Endothelial cell of umbilical vein (primary cell): ENCODE measurements at regions not wholly inside any gene's neighbourhood (a gene's known extent, or its start where the extent isn't known, plus 50 kb on each side); places are given as distances from the start of the nearest gene placed in this dataset.

Experiments used
- BruUV-seq: library from RNA; stranded (reverse); fragments of 400-500 nt; replicated peaks from 2 replicates; lab custom pipeline; 2021; lab: Mats Ljungman, UMichigan
- CTCF ChIA-PET: fragments of 300-600, 350-600 bp; sonication (Branson Sonifier 250); formaldehyde crosslinking; loops from one replicate; lab custom pipeline; 2021; ENCODE audit warnings: antibody characterized with exemption, inconsistent platforms; lab: Charles Lee
- POLR2A ChIA-PET: fragments of 300-600, 350-600 bp; sonication (Branson Sonifier 250); formaldehyde crosslinking; loops from one replicate; lab custom pipeline; 2021; ENCODE audit warnings: antibody characterized with exemption, inconsistent platforms; lab: Charles Lee
- DNase-seq: peaks from one replicate; pipeline ENCODE4 v3.0.0-alpha.2; 2011; ENCODE audit warnings: low read depth, low spot score
- FAIRE-seq: peaks from 2 replicates; lab custom pipeline; 2011; peaks lifted over from hg19 to GRCh38; lab: Jason Lieb, UNC
- H2AFZ ChIP-seq: 2 replicates; pipeline ENCODE4 v1.6.0; 2012; ENCODE audit warnings: low read depth, low read length, control low read depth, inconsistent platforms
- H3K27ac ChIP-seq: 2 replicates; pipeline ENCODE4 v1.5.1; 2011; ENCODE audit warnings: low read depth, mild to moderate bottlenecking, control low read depth, low read length, moderate library complexity; ENCODE audit not compliant: insufficient read depth
- H3K27me3 ChIP-seq, 2 experiments: 2 replicates each; pipeline versions ENCODE4 v1.6.0 to v1.6.1; 2011; ENCODE audit warnings: low read length in 2 of 2, mixed read lengths in 1 of 2; ENCODE audit not compliant: control insufficient read depth in 2 of 2, insufficient read depth in 2 of 2
- H3K36me3 ChIP-seq, 2 experiments: 2 replicates in 1 of 2; 3 replicates in 1 of 2; pipeline ENCODE4 v1.5.1; 2011; ENCODE audit warnings: low read length in 2 of 2, mild to moderate bottlenecking in 1 of 2, moderate library complexity in 1 of 2; ENCODE audit not compliant: control insufficient read depth in 2 of 2, insufficient read depth in 2 of 2; ENCODE audit errors: extremely low read depth in 1 of 2
- H3K4me1 ChIP-seq: 3 replicates; pipeline ENCODE4 v1.5.1; 2011; ENCODE audit warnings: mild to moderate bottlenecking, low read length; ENCODE audit not compliant: control insufficient read depth, insufficient read depth; ENCODE audit errors: extremely low read depth
- H3K4me2 ChIP-seq: 2 replicates; pipeline ENCODE4 v1.6.1; 2011; ENCODE audit warnings: low read length, control low read depth, mixed read lengths; ENCODE audit not compliant: insufficient read depth
- H3K4me3 ChIP-seq, 3 experiments: fragments of 200-600 bp in 1 of 3; sonication (generic), shearing (Covaris generic) in 1 of 3; replicated peaks in 1 of 3; 2 replicates each; pipeline ENCODE4 v1.5.1; 2011 to 2016; ENCODE audit warnings: control low read depth in 3 of 3, low read length in 3 of 3, mild to moderate bottlenecking in 2 of 3, inconsistent platforms in 1 of 3, low read depth in 1 of 3, moderate library complexity in 1 of 3; ENCODE audit not compliant: insufficient read depth in 1 of 3
- H3K79me2 ChIP-seq: 2 replicates; pipeline ENCODE4 v1.6.0; 2012; ENCODE audit warnings: low read length, inconsistent platforms; ENCODE audit not compliant: control insufficient read depth, insufficient read depth
- H3K9ac ChIP-seq: replicated peaks from 2 replicates; pipeline ENCODE3; 2011; ENCODE audit warnings: low read length, control low read depth; ENCODE audit not compliant: insufficient read depth; ENCODE audit errors: extremely low read depth
- H3K9me1 ChIP-seq: replicated peaks from 3 replicates; pipeline ENCODE4 v1.6.0; 2011; ENCODE audit warnings: mild to moderate bottlenecking, low read length; ENCODE audit not compliant: control insufficient read depth, insufficient read depth; ENCODE audit errors: extremely low read depth
- H3K9me3 ChIP-seq: replicated peaks from 2 replicates; pipeline ENCODE4 v1.5.1; 2012; ENCODE audit warnings: low read length, inconsistent platforms; ENCODE audit not compliant: control insufficient read depth, insufficient read depth
- H4K20me1 ChIP-seq: replicated peaks from 2 replicates; pipeline ENCODE3; 2011; ENCODE audit warnings: mild to moderate bottlenecking, low read length; ENCODE audit not compliant: control insufficient read depth, insufficient read depth; ENCODE audit errors: extremely low read depth
- EZH2 ChIP-seq: IDR thresholded peaks from 2 replicates; pipeline ENCODE4 v1.6.1; 2012; ENCODE audit warnings: borderline replicate concordance, low read depth, mild to moderate bottlenecking, moderate library complexity, low read length, inconsistent platforms; ENCODE audit not compliant: severe bottlenecking
- FOS ChIP-seq: IDR thresholded peaks from 2 replicates; pipeline ENCODE4 v1.6.1; 2011; ENCODE audit warnings: mild to moderate bottlenecking, low read length, moderate library complexity, borderline replicate concordance; ENCODE audit not compliant: insufficient read depth
- GATA2 ChIP-seq: IDR thresholded peaks from 2 replicates; pipeline ENCODE4 v1.7.0; 2011; ENCODE audit warnings: low read depth, mild to moderate bottlenecking, moderate library complexity, mixed read lengths, low read length; ENCODE audit not compliant: insufficient read length, insufficient read depth
- JUN ChIP-seq: IDR thresholded peaks from 2 replicates; pipeline ENCODE4 v1.6.1; 2011; ENCODE audit warnings: borderline replicate concordance, low read depth; ENCODE audit not compliant: insufficient read length, insufficient read depth
- MYC ChIP-seq: IDR thresholded peaks from one replicate; pipeline ENCODE4 v1.6.1; 2011; ENCODE audit warnings: mild to moderate bottlenecking, low read depth, low read length
- POLR2A ChIP-seq: IDR thresholded peaks from 2 replicates; pipeline ENCODE4 v1.6.1; 2012; ENCODE audit warnings: low read depth, mild to moderate bottlenecking, control low read depth, low read length
- POLR2AphosphoS5 ChIP-seq: IDR thresholded peaks from 2 replicates; pipeline ENCODE4 v1.6.1; 2012; ENCODE audit warnings: low read depth, mild to moderate bottlenecking, control low read depth, low read length, moderate library complexity; ENCODE audit not compliant: insufficient read depth
- dilution Hi-C: fragments of 300-500 bp; cut with MboI; formaldehyde crosslinking; loops from one replicate; pipeline ENCODE4 v1.15.0; 2019; ENCODE audit warnings: low sequenced_read_pairs; ENCODE audit not compliant: extremely low pct_ligation_motif_present
- intact Hi-C: fragments of 100-400 bp; cut with micrococcal nuclease; formaldehyde crosslinking; loops from one replicate; pipeline ENCODE4 v1.10.0; 2022
- TF ChIP-seq, protein P1 (sequence below): IDR thresholded peaks from 2 replicates; pipeline ENCODE4 v1.6.1; 2011; ENCODE audit not compliant: insufficient read depth, insufficient read length
- TF ChIP-seq, protein P2 (sequence below), 2 donors: IDR thresholded peaks; 1 replicate in 1 of 2; 2 replicates in 1 of 2; pipeline ENCODE4 v1.5.1; 2011; ENCODE audit warnings: low read length in 2 of 2, mild to moderate bottlenecking in 2 of 2, moderate library complexity in 2 of 2, control low read depth in 1 of 2, inconsistent platforms in 1 of 2, low read depth in 1 of 2; ENCODE audit not compliant: insufficient read depth in 1 of 2; ENCODE audit errors: extremely low read depth in 1 of 2

GRCh38 chr10:33521904-33522303, 187.4 kb upstream of the NRP1 start:
- no peaks in the 10 kb centered on the region for H3K4me1 ChIP-seq
- H2AFZ ChIP-seq = no peak overlapping the region
- H3K4me3 ChIP-seq = no peak overlapping the region
- intact Hi-C loops = no loop called here
- no peak for FAIRE-seq
- no peak overlapping the region for H3K4me2 ChIP-seq
- dilution Hi-C loops = no loop called here
- H3K9me3 ChIP-seq = no peaks in the 10 kb centered on the region
- H3K27ac ChIP-seq = no peak overlapping the region
- H3K36me3 ChIP-seq = no peaks in the 10 kb centered on the region
- H4K20me1 ChIP-seq = no peaks in the 10 kb centered on the region
- H3K27me3 ChIP-seq = peaks cover 23 to 28% of the 10 kb centered on the region in 2 experiments
- no TSS peak for BruUV-seq
- no peak overlapping the region for H3K9ac ChIP-seq
- H3K9me1 ChIP-seq = no peaks in the 10 kb centered on the region
- DNase-seq = no peak
- H3K79me2 ChIP-seq = no peaks in the 10 kb centered on the region
- TF ChIP-seq POLR2A = no peak
- TF ChIP-seq POLR2AphosphoS5 = no peak
- TF ChIP-seq EZH2 = no peak
- TF ChIP-seq FOS = no peak
- no peak for TF ChIP-seq MYC
- TF ChIP-seq GATA2 = no peak
- TF ChIP-seq JUN = no peak
- TF ChIP-seq, protein P1, sequence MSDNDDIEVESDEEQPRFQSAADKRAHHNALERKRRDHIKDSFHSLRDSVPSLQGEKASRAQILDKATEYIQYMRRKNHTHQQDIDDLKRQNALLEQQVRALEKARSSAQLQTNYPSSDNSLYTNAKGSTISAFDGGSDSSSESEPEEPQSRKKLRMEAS = no peak
- TF ChIP-seq, protein P2, sequence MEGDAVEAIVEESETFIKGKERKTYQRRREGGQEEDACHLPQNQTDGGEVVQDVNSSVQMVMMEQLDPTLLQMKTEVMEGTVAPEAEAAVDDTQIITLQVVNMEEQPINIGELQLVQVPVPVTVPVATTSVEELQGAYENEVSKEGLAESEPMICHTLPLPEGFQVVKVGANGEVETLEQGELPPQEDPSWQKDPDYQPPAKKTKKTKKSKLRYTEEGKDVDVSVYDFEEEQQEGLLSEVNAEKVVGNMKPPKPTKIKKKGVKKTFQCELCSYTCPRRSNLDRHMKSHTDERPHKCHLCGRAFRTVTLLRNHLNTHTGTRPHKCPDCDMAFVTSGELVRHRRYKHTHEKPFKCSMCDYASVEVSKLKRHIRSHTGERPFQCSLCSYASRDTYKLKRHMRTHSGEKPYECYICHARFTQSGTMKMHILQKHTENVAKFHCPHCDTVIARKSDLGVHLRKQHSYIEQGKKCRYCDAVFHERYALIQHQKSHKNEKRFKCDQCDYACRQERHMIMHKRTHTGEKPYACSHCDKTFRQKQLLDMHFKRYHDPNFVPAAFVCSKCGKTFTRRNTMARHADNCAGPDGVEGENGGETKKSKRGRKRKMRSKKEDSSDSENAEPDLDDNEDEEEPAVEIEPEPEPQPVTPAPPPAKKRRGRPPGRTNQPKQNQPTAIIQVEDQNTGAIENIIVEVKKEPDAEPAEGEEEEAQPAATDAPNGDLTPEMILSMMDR (IDR thresholded peaks at IDR 0.05; ENCODE audit: extremely low read depth in 1 of 2, insufficient read depth in 1 of 2, low read depth in 1 of 2, low read length in 2 of 2) = no peak
- ChIA-PET POLR2A (no interaction called here), CTCF (interaction anchor here (2.2 kb wide), 1 partner anchor 28 kb away, joined by 6 read pairs; no protein-coding TSS in a partner anchor)
